ENCODE measurements at regions not wholly inside any gene's neighbourhood (a gene's known extent, or its start where the extent isn't known, plus 50 kb on each side); places are given as distances from the start of the nearest gene placed in this dataset.

DNA sequence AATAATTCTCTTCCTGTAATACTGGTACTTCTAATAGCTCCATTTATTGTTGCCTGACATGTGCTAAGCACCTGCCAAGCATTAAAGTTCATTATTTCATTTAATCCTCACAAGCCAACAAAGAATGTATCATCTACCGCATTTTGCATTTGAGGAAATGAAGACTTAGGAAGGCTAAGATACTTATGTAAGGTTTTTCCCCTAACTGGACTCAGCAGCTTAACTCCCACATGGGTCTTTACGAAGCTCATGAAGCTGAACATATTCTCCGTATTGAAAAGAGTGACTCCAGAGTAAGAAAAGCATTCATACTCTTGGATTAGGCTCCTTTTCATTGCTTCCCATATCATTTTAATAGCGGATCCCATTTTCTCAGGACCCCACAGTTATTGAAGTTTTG lies 155.7 kb upstream of the TMEM72 start:
- DNase-seq (no peak), ATAC-seq (no peak)
- intact Hi-C loops (cut with DNase I), result no loop called here

DNA sequence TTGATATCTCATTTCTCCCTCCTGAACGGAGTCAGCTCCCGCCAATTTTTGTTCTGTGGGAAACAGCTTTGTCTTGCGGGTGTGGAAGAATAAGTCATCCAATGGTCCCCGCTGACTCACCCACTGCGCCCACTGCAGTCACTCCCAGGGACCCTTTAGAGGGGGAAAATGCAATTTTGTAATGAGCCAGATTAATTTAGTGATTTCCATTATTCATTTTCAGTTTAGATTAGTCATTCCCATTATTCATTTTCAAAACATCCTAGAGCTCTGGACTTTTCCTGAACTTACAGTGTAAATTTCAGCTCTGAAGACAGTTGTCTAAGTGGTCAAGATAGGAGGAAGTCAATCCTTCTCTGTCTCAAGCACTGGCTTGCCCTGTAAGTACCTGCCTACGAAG lies 154.9 kb upstream of the TMEM72 start:
- peak in 1 of 2 donors; percentile 78 for ATAC-seq
- no peak for DNase-seq
- intact Hi-C loops (cut with DNase I), result no loop called here

DNA sequence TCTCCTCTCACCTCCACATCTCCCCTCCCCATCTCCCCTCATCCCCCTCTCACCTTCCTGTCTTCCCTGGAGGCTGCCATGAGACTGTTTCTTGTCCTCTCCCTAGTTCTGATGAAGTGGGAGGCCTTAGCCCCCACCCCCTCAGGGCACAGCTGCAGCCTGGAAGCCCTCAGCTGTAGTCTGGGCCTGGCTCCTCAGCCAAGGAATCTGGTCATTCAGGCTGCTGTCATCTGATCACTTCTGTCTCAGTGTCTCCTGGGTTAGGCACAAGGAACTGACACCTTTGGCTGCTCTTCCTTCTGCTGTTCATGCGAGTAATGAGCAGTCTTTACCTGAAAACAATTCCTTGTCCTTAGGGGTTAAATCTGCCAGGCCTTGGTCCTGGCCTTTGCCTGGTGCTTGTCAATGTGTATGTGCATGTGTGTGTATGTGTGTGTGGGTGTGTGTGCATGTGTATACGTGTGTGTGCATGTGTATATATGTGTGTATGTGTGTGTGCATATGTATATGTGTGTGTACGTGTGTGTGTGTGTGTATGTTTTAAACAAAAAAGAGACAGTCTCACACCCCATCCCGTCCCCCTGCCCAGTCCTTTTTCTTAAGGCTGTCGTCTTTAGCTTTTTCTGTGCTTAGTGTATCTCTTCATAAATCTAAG lies 153.5 kb upstream of the TMEM72 start:
- intact Hi-C loops (cut with DNase I), result no loop called here
- DNase-seq (no peak), ATAC-seq (no peak)

DNA sequence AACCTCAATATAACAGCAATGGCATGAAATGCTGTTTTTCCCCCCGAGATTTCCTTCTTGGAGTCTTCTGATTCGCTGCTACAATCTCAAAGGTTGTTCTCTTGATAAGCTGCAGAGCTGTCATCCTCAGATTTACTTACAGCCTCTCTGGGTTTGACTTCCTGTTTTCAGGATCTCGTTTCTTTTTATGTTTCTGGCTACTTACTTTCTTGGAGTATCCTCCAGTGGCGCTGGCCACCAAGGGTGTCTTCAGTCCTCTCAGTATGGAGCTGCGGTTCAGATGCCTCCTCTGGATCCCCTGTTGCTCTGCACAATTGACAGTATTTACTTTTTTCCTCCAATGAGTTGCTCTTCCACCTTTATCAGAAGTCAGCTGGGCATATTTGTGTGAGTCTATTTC lies 152.0 kb upstream of the TMEM72 start:
- ATAC-seq, result no peak
- intact Hi-C loops (cut with DNase I), result no loop called here
- no peak for DNase-seq

DNA sequence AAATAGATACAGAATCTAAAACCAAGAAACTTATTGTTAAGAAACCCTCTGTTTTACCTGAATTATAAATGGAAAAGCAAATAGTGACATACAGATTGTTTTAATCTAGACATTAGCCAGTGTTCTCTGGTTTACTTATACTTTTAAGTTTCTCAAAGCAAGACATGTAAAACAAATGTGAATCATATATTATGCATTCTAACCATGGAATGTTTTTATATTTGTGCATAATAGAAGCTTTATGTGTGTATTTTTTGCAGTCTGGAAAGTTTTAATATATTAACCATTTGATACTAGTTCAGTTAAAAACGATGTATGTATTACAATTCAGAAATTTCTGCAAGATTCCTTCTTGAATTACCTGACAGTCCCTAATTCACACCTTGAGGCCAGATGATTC lies 150.6 kb upstream of the TMEM72 start:
- ATAC-seq (no peak), DNase-seq (no peak)
- intact Hi-C loops (cut with DNase I), result no loop called here

DNA sequence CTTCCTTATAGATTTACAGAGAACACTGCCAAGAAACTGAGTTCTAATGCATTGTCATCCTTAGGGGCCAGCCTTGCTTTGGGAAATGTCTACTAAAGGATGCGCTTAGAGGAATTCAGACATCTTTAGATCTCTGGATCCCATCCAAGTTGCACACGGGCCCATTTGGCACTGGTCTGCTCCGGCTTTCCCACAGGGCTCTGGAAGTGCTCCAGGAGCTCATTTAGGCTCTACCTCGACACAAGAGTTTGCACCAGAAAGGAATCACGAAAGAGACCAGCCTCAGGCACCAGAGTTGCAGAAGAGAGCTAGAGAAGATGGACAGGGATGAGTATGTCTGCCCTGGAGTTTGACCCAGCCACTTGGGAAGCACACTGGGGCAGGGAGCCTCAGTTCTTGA lies 150.1 kb upstream of the TMEM72 start:
- ATAC-seq, result no peak
- intact Hi-C loops (cut with DNase I), result no loop called here
- DNase-seq, result no peak

DNA sequence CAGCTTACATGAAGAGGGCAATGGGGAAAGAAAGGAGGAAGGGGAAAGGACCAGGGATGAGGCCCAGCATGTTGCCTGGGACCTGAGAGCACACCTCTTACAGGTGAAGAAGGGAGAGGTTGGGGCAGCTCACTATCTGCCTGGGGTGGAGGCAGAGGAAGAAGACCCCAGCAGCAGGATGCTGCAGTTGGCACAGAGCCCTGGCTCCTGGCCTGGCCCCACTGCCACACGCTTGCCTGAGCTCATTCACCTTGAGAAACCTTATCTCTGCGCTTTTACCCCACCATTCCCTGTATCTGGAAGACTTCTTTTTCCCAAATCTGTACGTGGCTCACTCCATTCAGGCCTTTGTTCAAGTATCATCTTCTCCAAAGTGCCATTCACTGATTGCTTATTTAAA lies 147.8 kb upstream of the TMEM72 start:
- DNase-seq, result no peak
- intact Hi-C loops (cut with DNase I), result no loop called here

DNA sequence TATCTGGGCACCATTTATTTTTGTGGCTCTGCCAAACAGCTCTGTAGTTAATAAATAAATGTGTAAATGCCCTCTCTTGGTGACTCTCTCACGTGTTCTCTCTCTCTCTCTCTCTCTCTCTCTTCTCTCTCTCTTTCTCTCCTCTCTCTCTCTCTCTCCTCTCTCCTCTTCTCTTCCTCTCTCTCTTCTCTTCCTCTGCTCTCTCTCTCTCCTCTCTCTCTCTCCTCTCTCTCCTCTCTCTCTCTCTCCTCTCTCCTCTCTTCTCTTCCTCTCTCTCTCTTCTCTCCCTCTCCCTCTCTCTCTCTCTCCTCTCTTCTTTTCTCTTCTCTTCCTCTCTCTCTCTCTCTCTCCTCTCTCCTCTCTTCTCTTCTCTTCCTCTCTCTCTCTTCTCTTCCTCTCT lies 145.8 kb upstream of the TMEM72 start:
- no peak for DNase-seq
- ATAC-seq, result no peak
- intact Hi-C loops (cut with DNase I), result no loop called here

More for the DNA sequence above, 147.8 kb upstream of the TMEM72 start:
- no peak for ATAC-seq

DNA sequence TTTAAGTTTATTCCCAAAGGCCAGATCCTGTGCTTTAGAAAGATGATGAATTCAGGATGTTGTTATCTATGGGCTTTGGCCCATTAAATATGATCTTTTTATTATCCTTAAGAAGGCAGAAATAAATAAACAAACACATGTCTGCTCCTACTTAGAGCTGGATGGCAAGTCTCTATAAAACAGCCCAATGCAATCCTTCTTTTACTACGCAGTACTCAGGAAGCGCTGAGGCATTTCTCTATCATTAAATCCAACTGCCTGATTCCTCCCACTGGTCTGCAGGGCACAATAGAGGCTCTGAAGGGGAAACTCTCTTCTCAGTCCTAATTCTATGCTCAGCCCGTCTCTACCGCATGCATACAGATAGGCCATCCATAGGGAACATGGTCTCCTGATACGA lies 144.5 kb upstream of the TMEM72 start:
- no peak for ATAC-seq
- DNase-seq, result no peak
- intact Hi-C loops (cut with DNase I), result no loop called here

DNA sequence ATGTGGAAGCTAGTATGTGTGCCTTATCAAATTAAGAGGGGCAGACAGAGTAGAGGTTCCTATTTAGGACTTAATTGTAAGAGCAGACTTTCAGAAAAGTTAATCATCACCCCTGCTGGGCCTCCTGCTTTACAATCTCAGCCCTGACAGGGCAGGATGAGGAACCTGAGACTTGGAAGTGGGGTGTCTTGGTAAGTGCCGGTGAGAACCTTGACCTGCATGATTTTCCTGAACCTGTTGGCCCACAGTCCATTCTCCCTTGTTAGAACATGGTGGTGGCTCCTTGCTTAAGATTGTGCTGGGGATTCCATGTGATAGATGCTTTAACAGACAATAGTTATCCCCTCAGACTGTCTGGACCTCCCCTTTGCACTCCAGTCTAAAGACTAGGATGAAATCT lies 141.7 kb upstream of the TMEM72 start:
- no peak for ATAC-seq
- intact Hi-C loops (cut with DNase I), result no loop called here
- DNase-seq, result no peak

DNA sequence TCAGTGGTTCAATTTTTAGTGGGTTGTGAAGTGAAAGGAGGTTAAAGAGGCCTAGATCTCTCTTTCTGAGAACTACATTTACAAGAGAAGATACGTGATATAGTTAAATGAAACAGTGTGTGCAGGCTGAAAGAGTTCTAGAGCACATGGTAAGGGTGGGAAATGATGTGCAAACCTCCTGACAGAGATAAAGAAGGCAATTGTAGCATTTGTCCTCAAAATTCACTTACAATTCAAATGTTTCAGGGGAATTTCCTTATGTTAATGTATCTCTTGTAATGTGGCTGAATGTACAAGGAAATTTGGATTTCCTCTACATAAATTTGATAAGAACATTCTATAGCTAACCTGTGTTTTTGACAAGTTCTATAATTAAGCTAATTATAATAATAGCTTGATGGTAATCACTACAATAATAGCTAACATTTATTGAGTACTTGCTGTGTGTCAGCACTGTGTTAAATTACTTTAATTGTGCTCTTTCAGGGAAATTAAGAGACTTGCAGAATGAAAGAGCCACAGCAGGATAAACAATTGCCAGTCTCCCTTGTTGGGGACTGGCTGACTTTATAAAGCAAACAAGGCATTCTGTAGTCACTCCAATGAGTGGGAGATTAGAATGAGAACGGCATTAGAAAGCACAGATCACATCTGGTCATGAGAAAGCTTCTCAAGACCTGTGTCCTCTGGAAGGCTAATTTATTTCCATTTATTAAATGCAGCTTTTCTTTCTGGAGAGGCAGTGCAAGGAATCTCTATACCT lies 139.7 kb upstream of the TMEM72 start:
- intact Hi-C loops (cut with DNase I), result no loop called here
- ATAC-seq, result no peak
- DNase-seq, result no peak

DNA sequence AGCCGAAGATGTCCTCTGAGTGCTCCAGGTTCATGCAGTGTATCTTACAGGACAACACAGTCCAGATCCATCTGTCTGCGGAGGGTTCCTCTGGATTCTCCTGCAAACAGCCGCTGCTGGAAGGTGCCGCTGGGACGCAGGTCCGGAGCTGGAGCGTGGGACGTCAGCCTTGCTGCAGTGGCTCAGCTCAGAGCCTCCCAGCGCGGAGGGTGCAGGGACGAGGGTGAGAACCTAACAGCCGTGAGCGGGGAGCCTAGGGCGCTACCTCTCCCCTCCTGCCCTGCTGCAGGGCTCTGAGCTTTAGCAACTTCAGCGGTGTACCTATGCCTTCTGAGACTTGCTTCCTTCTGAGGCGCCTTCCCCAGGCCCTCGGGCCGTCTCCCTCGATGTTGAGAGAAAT lies 137.6 kb upstream of the TMEM72 start:
- no peak for DNase-seq
- no peak for ATAC-seq
- intact Hi-C loops (cut with DNase I), result no loop called here

DNA sequence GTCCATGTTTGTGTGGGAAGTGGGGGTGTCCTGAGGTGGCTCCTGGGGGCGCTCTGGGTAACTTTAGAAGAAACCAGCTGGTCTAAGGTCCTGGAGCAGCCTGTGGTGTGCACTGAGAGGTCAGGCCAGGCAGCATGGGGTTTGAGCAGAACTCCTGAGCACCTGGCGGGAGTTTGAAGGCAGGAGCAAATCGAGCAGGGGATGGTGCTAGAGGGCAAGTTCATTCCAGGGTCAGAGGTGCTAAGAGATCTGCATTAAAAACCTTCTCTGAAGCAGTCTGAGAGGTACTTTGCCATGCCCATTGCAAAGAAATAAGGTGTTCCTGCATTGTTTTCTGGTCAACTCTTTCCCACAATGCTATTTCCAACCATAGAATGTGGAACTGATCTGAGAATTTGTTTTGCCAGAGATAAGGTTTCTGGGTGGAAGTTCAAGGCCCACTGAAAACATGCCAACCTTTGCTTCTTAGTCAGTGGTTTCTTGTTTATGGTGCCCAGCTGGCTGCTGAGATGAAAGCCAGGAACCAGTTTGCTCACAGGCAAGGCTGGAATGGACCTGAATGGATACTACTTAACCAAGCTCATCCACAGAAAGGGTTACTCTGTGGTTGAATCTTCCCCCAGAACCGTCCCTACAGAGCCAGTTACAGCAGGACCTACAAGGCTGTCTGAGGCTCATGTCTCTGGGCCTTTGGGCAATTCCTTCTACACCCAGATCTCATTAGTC lies 136.3 kb upstream of the TMEM72 start:
- DNase-seq, result no peak
- intact Hi-C loops (cut with DNase I), result no loop called here
- peak in 1 of 2 donors; percentile 33 for ATAC-seq

DNA sequence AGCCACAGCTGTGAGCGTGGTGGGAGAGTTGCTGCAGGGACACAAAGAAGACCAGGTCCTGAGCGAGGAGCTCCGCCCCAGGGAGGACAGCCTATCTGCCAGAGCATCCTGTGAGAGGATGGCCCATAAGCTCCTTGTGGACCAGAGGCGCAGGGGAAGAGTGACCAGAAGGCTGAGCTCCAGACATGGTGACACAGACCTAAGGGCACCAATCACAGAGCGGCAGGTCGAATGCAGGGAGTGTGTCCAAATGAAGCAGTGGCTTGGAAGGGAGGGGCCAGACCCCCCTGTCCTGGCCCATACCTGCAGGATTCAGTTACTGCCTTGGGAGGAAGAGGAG lies 135.8 kb upstream of the TMEM72 start:
- DNase-seq (no peak), ATAC-seq (no peak)
- intact Hi-C loops (cut with DNase I), result no loop called here

DNA sequence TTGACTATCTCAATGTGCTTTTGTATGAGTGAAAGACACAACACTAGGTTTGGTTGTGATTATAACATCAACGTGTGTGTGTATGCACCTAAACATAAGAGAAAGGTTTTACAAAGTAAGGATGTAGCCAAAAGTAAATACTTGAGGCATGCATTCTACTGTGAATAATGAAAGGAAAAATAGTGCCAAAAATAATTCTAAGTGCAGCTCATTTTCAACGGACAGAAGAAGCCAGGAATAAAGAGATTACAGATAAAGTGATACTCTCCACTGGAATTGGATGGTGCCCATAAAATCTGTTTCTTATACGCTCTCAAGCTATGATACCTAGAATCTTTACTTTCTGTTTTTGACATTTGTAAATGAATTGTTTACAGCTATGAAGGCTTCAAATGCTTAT lies 135.0 kb upstream of the TMEM72 start:
- intact Hi-C loops (cut with DNase I), result no loop called here
- no peak for ATAC-seq

DNA sequence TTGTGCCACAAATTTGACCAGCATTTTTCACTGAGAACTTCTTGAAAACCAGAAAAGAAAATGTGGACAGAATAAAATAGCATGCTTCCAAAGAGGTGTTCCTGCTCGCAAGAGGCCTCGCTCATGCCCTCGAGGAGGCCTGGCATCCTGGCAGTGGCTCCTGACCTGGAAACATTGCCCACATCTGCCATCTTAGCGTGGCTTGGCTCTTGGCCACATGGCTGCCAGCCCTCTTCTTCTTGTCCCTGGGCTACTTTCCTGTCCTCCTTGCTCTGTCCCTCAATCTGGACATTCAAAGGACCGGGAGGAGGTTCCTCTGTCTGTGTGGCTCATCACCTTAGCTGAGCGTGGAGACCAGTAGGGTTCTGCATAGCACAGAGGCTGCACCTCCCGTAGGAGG lies 131.6 kb upstream of the TMEM72 start:
- intact Hi-C loops (cut with DNase I), result no loop called here
- ATAC-seq, result no peak
- DNase-seq, result no peak

More for the DNA sequence above, 135.0 kb upstream of the TMEM72 start:
- no peak for DNase-seq

DNA sequence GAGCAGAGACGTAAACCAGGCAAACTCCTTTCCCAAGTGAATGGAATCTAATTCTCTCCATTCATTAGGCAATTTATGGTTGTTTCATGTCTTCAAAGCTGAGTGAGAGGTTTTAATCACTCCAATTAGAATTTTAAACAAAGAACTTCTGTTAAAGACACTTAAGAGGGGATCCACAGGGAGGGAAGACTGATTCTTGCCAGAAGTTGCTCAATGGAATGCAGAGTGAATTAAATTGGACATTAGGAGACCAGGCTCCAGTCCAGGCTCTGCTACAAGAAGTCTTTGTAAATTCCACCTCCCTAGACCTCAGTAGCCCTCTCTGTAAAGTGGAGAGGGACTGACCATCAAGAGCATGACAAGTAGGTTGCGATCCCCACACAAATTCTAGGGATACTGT lies 130.7 kb upstream of the TMEM72 start:
- intact Hi-C loops (cut with DNase I), result no loop called here
- no peak for ATAC-seq

DNA sequence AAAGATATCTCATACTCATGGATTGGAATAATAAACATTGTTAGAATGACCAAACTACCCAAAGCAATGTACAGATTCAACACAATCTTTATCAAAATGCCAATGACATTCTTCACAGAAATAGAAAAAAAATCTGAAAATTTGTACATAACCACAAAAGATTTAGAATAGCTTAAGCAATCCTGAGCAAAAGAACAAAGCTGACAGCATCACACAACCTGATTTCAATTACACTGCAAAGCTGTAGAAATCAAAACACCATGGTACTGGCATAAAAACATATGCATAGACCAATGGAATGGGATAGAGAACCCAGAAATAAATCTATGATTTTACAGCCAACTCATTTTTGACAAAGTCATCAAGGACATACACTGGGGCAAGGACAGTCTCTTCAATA lies 130.0 kb upstream of the TMEM72 start:
- ATAC-seq (no peak), DNase-seq (no peak)
- intact Hi-C loops (cut with DNase I), result no loop called here

More for the DNA sequence above, 130.7 kb upstream of the TMEM72 start:
- DNase-seq, result no peak

DNA sequence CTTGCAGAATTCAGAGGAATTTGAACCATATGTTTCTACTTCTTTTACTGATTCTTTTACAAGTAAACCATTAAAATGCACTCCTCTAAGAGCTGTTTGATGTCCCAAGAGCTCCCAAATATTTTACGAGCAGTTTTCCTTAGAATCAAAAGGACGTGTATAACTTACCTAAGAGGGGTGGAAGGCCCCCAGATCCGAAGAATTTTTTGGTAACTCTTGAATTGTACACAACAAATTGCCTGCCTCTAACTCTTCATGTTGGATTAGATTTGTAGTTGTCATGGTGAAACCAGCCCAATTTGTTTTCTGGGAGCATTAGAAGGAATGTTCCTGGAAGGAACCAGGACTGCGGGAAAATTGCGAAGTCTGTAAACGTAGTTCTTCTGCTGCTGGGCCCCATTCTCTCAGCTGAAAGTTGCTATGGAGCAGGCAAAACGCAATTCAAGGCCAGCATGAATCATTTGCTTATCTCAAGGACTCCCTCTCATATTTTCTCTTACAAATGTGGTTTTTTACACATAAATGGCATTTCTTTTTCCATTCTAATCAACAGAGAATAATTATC lies 124.8 kb upstream of the TMEM72 start:
- intact Hi-C loops (cut with DNase I), result no loop called here
- ATAC-seq (peak; percentile 81 to 88), DNase-seq (no peak)

DNA sequence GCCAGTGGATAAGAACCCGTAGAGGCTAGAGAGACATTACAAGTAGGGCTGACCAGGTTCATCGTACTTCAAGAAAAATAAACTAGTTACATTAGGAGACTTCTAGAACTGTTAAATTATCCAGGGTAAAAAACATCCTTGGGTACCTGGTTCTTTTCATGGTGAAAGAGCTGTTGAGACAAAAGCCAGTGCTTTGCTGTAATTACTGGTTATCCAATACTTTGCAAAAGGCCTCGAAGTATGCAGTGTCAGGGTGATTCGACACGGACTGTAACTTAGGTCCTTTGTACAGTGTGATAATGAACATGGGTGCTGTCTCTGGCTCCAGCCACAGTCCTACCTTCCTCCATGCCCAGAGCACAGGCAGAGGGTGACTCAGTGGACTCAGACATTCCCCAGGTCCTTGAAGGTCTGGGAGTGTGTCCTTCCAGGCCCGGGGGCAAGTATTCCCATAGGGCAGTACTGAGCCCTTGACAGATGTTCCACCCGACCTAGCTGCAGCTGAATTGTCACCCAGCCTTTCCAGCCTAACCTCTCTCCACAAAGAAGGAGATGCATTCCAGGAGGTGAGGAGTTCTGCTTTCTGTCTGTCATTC lies 123.6 kb upstream of the TMEM72 start:
- intact Hi-C loops (cut with DNase I), result no loop called here
- ATAC-seq, result no peak
- no peak for DNase-seq

All from left cardiac atrium (tissue), 4 donors.